Hepatocyte (in vitro differentiated cells): ENCODE measurements at regions not wholly inside any gene's neighbourhood (a gene's known extent, or its start where the extent isn't known, plus 50 kb on each side); places are given as distances from the start of the nearest gene placed in this dataset.

Experiments
- CTCF ChIP-seq: fragments of 200-600 bp; sonication (generic); IDR thresholded peaks from 2 replicates; pipeline ENCODE4 v1.5.1; 2016; ENCODE audit warnings: antibody characterized with exemption, mild to moderate bottlenecking; ENCODE audit not compliant: poor library complexity
- EZH2 ChIP-seq: fragments of 200-600 bp; sonication (generic); IDR thresholded peaks from 2 replicates; pipeline ENCODE4 v1.6.1; 2016; ENCODE audit warnings: antibody characterized with exemption, mild to moderate bottlenecking, borderline replicate concordance

GRCh38 chr4:175351473-175351872 is 433.3 kb downstream of the ADAM29 start:
- TF ChIP-seq CTCF (no peak), EZH2 (no peak)
